IMR-90 (cell line): ENCODE measurements at regions not wholly inside any gene's neighbourhood (a gene's known extent, or its start where the extent isn't known, plus 50 kb on each side); places are given as distances from the start of the nearest gene placed in this dataset.

Experiments
- ATAC-seq: fragments of 200-7000 bp; cut with Tn5 transposase; 2 replicates; pipeline ENCODE4 v1.9.1; 2020; ENCODE audit warnings: low read depth, mild to moderate bottlenecking, moderate library complexity
- BruUV-seq: library from RNA; stranded (reverse); fragments of 400-500 nt; replicated peaks from 2 replicates; lab custom pipeline; 2021; lab: Mats Ljungman, UMichigan
- CTCF ChIA-PET: fragments of 300-600 bp; formaldehyde crosslinking; extraction: SDS; loops from one replicate; lab custom pipeline; 2021; ENCODE audit warnings: antibody characterized with exemption; lab: Yijun Ruan, JAX
- POLR2A ChIA-PET: fragments of 300-600 bp; sonication (Branson Sonifier 250); formaldehyde crosslinking; loops from one replicate; lab custom pipeline; 2022; ENCODE audit warnings: antibody characterized with exemption; ENCODE audit not compliant: unreplicated experiment; lab: Charles Lee
- DNase-seq: peaks from one replicate; pipeline ENCODE4 v3.0.0; 2013
- H2AFZ ChIP-seq: replicated peaks from 2 replicates; pipeline ENCODE3; 2013; ENCODE audit warnings: low read length, mild to moderate bottlenecking; ENCODE audit not compliant: poor library complexity
- H2AK5ac ChIP-seq: 2 replicates; pipeline ENCODE4 v1.6.1; 2013; ENCODE audit warnings: low read depth, low read length, inconsistent platforms
- H2AK9ac ChIP-seq: replicated peaks from 2 replicates; pipeline ENCODE3; 2013; ENCODE audit warnings: mild to moderate bottlenecking, low read depth, low read length, moderate library complexity; ENCODE audit not compliant: poor library complexity
- H2BK120ac ChIP-seq: 2 replicates; pipeline ENCODE4 v1.6.1; 2013; ENCODE audit warnings: low read depth, low read length, inconsistent platforms
- H2BK15ac ChIP-seq: 3 replicates; pipeline ENCODE4 v1.6.1; 2013; ENCODE audit warnings: low read depth, low read length, inconsistent platforms
- H2BK20ac ChIP-seq: 2 replicates; pipeline ENCODE4 v1.6.1; 2013; ENCODE audit warnings: low read depth, mild to moderate bottlenecking, inconsistent platforms, low read length, moderate library complexity
- H2BK5ac ChIP-seq: 2 replicates; pipeline ENCODE4 v1.6.1; 2013; ENCODE audit warnings: mild to moderate bottlenecking, low read depth, low read length, inconsistent platforms; ENCODE audit not compliant: poor library complexity, severe bottlenecking
- H3K14ac ChIP-seq: replicated peaks from 2 replicates; pipeline ENCODE4 v1.6.1; 2013; ENCODE audit warnings: low read depth, low read length, inconsistent platforms
- H3K18ac ChIP-seq: 2 replicates; pipeline ENCODE4 v1.6.1; 2013; ENCODE audit warnings: low read depth, low read length, control low read depth
- H3K23ac ChIP-seq: 2 replicates; pipeline ENCODE4 v1.6.1; 2013; ENCODE audit warnings: low read depth, low read length, inconsistent platforms
- H3K27ac ChIP-seq: 2 replicates; pipeline ENCODE4 v1.5.1; 2013; ENCODE audit warnings: mild to moderate bottlenecking, control low read depth, low read length; ENCODE audit not compliant: insufficient read depth
- H3K27me3 ChIP-seq: 2 replicates; pipeline ENCODE4 v1.6.1; 2013; ENCODE audit warnings: low read length; ENCODE audit not compliant: control insufficient read depth, insufficient read depth
- H3K36me3 ChIP-seq: 2 replicates; pipeline ENCODE4 v1.6.1; 2013; ENCODE audit warnings: low read length, mixed read lengths; ENCODE audit not compliant: control insufficient read depth, insufficient read depth
- H3K4ac ChIP-seq: 2 replicates; pipeline ENCODE4 v1.6.1; 2013; ENCODE audit warnings: low read depth, low read length, inconsistent platforms
- H3K4me1 ChIP-seq: 2 replicates; pipeline ENCODE4 v1.6.1; 2013; ENCODE audit warnings: low read length, mixed read lengths; ENCODE audit not compliant: control insufficient read depth, insufficient read depth
- H3K4me2 ChIP-seq: 2 replicates; pipeline ENCODE4 v1.6.1; 2013; ENCODE audit warnings: low read depth, mild to moderate bottlenecking, control low read depth, low read length, moderate library complexity
- H3K4me3 ChIP-seq: 2 replicates; pipeline ENCODE4 v1.5.1; 2013; ENCODE audit warnings: low read depth, mild to moderate bottlenecking, control low read depth, low read length, moderate library complexity; ENCODE audit not compliant: insufficient read depth
- H3K56ac ChIP-seq: 2 replicates; pipeline ENCODE4 v1.6.1; 2013; ENCODE audit warnings: low read length, inconsistent platforms; ENCODE audit not compliant: insufficient read depth; ENCODE audit errors: extremely low read depth
- H3K79me1 ChIP-seq, 2 experiments: 2 replicates each; pipeline ENCODE4 v1.6.1; 2013; ENCODE audit warnings: low read length in 2 of 2, inconsistent platforms in 1 of 2, low read depth in 1 of 2
- H3K9ac ChIP-seq: 2 replicates; pipeline ENCODE4 v1.6.1; 2013; ENCODE audit warnings: low read depth, low read length, control low read depth
- H3K9me1 ChIP-seq: 2 replicates; pipeline ENCODE4 v1.6.1; 2013; ENCODE audit warnings: low read length, inconsistent platforms; ENCODE audit not compliant: insufficient read depth
- H3K9me3 ChIP-seq: 2 replicates; pipeline ENCODE4 v1.6.1; 2013; ENCODE audit warnings: low read length; ENCODE audit not compliant: control insufficient read depth, insufficient read depth
- H4K20me1 ChIP-seq: 2 replicates; pipeline ENCODE4 v1.6.1; 2013; ENCODE audit warnings: low read length, inconsistent platforms; ENCODE audit not compliant: insufficient read depth
- H4K5ac ChIP-seq: 2 replicates; pipeline ENCODE4 v1.6.1; 2013; ENCODE audit warnings: mild to moderate bottlenecking, low read depth, low read length, control low read depth
- H4K8ac ChIP-seq, 2 experiments: 2 replicates each; pipeline ENCODE4 v1.6.1; 2013; ENCODE audit warnings: low read depth in 2 of 2, low read length in 2 of 2, control low read depth in 1 of 2, inconsistent platforms in 1 of 2
- H4K91ac ChIP-seq: 2 replicates; pipeline ENCODE4 v1.6.1; 2013; ENCODE audit warnings: low read depth, low read length, inconsistent platforms; ENCODE audit not compliant: insufficient read depth
- FOS ChIP-seq: fragments of 150-350 bp; IDR thresholded peaks from 2 replicates; pipeline ENCODE4 v1.6.1; 2016; ENCODE audit warnings: low read depth, low read length
- USF2 ChIP-seq: fragments of 150-350 bp; IDR thresholded peaks from 2 replicates; pipeline ENCODE4 v1.6.1; 2017; ENCODE audit warnings: mild to moderate bottlenecking, antibody characterized with exemption, low read length, low read depth
- WGBS, 2 experiments: methylation state at CpG; one replicate each; pipeline versions ENCODE4 v1.1.5 to v1.1.7; 2013; ENCODE audit warnings: missing lambda C conversion rate in 2 of 2; ENCODE audit not compliant: insufficient read length in 1 of 2; ENCODE audit errors: extremely low coverage in 2 of 2; 5-methylcytosine and 5-hydroxymethylcytosine counted together
- dilution Hi-C: fragments of 300-500 bp; cut with HindIII; formaldehyde crosslinking; loops from one replicate; pipeline ENCODE4 v1.14.3; 2018; ENCODE audit warnings: low sequenced_read_pairs; ENCODE audit not compliant: unreplicated experiment
- in situ Hi-C: fragments of 300-500 bp; cut with MboI; formaldehyde crosslinking; loops from 3 replicates; pipeline ENCODE4 v1.14.3; 2019; ENCODE audit warnings: low sequenced_read_pairs, inconsistent platforms, mixed read lengths
- intact Hi-C: fragments of 100-400 bp; cut with micrococcal nuclease; formaldehyde crosslinking; loops from 2 replicates; pipeline ENCODE4 v1.10.0; 2022
- TF ChIP-seq, protein P1 (sequence below): fragments of 150-350 bp; IDR thresholded peaks from 2 replicates; pipeline ENCODE4 v1.6.1; 2016; ENCODE audit warnings: low read depth, mild to moderate bottlenecking, low read length, moderate library complexity, borderline replicate concordance

- Histone ChIP-seq H4K91ac (no peak overlapping the region), H4K20me1 (no peaks in the 10 kb centered on the region), H3K23ac (no peak overlapping the region), H2AK9ac (no peak overlapping the region), H3K4me2 (no peak overlapping the region), H3K4me3 (no peak overlapping the region), H2AK5ac (no peak overlapping the region), H2BK15ac (no peak overlapping the region), H3K4me1 (no peaks in the 10 kb centered on the region), H3K79me1 (no peaks in the 10 kb centered on the region), H3K18ac (no peak overlapping the region), H2BK120ac (no peak overlapping the region), H3K27ac (no peak overlapping the region), H2AFZ (no peak overlapping the region), H4K8ac (no peak overlapping the region), H3K9ac (no peak overlapping the region), H3K14ac (no peak overlapping the region), H2BK20ac (no peak overlapping the region), H4K5ac (no peak overlapping the region), H3K4ac (no peak overlapping the region), H3K9me1 (no peaks in the 10 kb centered on the region), H2BK5ac (no peak overlapping the region), H3K9me3 (no peaks in the 10 kb centered on the region), H3K36me3 (no peaks in the 10 kb centered on the region), H3K56ac (no peak overlapping the region), H3K27me3 (no peaks in the 10 kb centered on the region)
- TF ChIP-seq USF2 (no peak), FOS (no peak)
- TF ChIP-seq, protein P1, sequence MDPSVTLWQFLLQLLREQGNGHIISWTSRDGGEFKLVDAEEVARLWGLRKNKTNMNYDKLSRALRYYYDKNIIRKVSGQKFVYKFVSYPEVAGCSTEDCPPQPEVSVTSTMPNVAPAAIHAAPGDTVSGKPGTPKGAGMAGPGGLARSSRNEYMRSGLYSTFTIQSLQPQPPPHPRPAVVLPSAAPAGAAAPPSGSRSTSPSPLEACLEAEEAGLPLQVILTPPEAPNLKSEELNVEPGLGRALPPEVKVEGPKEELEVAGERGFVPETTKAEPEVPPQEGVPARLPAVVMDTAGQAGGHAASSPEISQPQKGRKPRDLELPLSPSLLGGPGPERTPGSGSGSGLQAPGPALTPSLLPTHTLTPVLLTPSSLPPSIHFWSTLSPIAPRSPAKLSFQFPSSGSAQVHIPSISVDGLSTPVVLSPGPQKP: no peak
- in situ Hi-C loops (no loop called here), dilution Hi-C loops (no loop called here), intact Hi-C loops (no loop called here)
- DNase-seq (no peak), ATAC-seq (no peak)
- no TSS peak for BruUV-seq
- ChIA-PET CTCF (no interaction called here), POLR2A (no interaction called here)
- WGBS, 2 experiments: no CpG with 5 or more reads among the region's 4 CpGs
These were observed 421.1 kb downstream of the PCDH7 start for GRCh38 chr4:31141095-31141831.
